ENCODE measurements at regions not wholly inside any gene's neighbourhood (a gene's known extent, or its start where the extent isn't known, plus 50 kb on each side); places are given as distances from the start of the nearest gene placed in this dataset.

GRCh38 chr7:53811555-53812079, 730.6 kb upstream of the VSTM2A start:
- no peak for TF ChIP-seq CTCF (IDR thresholded peaks at IDR 0.05; ENCODE audit: insufficient read depth, low read length, missing control alignments)
- ChIA-PET POLR2A (no interaction called here), CTCF (no interaction called here)
- no peak for DNase-seq (ENCODE audit: low read depth, low spot score)
- no peak overlapping the region for H3K4me3 ChIP-seq (ENCODE audit: low read depth, low read length)

- TF ChIP-seq CTCF (IDR thresholded peaks at IDR 0.05; ENCODE audit: insufficient read depth, low read length, missing control alignments), result no peak
- ChIA-PET CTCF (no interaction called here), POLR2A (no interaction called here)
- H3K4me3 ChIP-seq (ENCODE audit: low read depth, low read length), result no peak overlapping the region
- no peak for DNase-seq (ENCODE audit: low read depth, low spot score)
These were observed 730.0 kb upstream of the VSTM2A start for GRCh38 chr7:53812135-53812534.

DNA sequence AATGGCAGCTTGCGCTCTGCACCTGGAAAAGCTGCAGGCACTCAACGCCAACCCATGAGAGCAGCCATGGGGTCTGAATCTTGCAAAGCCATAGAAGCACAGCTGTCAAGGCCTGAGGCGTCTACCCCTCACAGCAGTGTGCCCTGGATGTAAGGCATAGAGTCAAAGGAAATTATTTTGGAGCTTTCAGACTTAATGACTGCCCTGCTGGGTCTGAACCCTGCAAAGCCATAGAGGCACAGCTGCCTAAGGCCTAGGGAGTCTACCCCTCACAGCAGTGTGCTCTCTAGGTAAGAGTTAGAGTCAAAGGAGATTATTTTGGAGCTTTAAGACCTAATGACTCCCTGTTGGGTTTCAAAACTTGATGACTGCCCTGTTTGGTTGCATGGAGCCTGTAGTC, 706.9 kb upstream of the VSTM2A start:
- no peak overlapping the region for H3K4me3 ChIP-seq (ENCODE audit: low read depth, low read length)
- no peak for DNase-seq (ENCODE audit: low read depth, low spot score)
- TF ChIP-seq CTCF (IDR thresholded peaks at IDR 0.05; ENCODE audit: insufficient read depth, low read length, missing control alignments), result no peak
- ChIA-PET CTCF (no interaction called here), POLR2A (no interaction called here)

DNA sequence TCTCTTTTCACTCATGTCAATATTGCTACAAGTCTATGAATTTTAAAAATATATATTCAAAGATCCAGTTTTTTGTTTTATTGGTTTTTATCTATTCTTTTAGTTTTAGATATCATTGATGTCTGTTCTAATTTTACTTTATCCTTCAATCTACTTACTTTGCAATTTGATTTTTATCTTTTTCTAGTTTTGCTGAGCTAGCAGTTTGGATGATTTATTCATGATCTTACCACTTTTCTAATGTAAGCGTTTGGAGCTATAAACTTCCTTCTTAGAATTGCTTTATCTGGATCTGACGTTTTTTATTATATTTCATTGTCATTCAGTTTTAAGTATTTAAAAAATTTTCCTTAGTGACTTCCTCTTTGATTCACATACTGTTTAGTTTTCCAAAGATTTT, 664.5 kb upstream of the VSTM2A start:
- no peak for TF ChIP-seq CTCF (IDR thresholded peaks at IDR 0.05; ENCODE audit: insufficient read depth, low read length, missing control alignments)
- no peak overlapping the region for H3K4me3 ChIP-seq (ENCODE audit: low read depth, low read length)
- ChIA-PET CTCF (no interaction called here), POLR2A (no interaction called here)
- no peak for DNase-seq (ENCODE audit: low read depth, low spot score)

- POLR2A ChIA-PET, result no interaction called here
- no peak for TF ChIP-seq CTCF (IDR thresholded peaks at IDR 0.05; ENCODE audit: insufficient read depth, low read length, missing control alignments)
- DNase-seq (ENCODE audit: low read depth, low spot score), result no peak
- H3K4me3 ChIP-seq (ENCODE audit: low read depth, low read length), result no peak overlapping the region
- CTCF ChIA-PET, result no interaction called here
These were observed 641.2 kb upstream of the VSTM2A start for GRCh38 chr7:53900856-53901528.

DNA sequence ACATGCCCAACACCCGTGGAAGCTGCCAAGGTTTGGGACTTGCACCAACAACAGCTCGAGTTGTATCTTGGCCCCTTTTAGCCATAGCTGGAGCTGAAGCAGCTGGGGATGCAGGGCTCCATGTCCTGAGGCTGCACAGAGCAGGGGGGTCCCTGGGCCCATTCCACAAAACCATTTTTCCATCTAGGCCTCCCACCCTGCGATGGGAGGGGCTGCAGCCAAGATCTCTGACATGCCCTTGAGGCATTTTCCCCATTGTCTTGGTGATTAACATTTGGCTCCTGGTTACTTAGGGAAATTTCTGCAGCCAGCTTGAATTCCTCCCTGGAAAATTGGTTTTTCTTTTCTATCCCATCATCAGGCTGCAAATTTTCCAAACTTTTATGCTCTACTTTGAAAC, 637.8 kb upstream of the VSTM2A start:
- TF ChIP-seq CTCF (IDR thresholded peaks at IDR 0.05; ENCODE audit: insufficient read depth, low read length, missing control alignments), result no peak
- ChIA-PET CTCF (no interaction called here), POLR2A (no interaction called here)
- no peak for DNase-seq (ENCODE audit: low read depth, low spot score)
- H3K4me3 ChIP-seq (ENCODE audit: low read depth, low read length), result no peak overlapping the region

Data from AG04449 (cell line).